DOHH2 (cell line): ENCODE measurements at regions not wholly inside any gene's neighbourhood (a gene's known extent, or its start where the extent isn't known, plus 50 kb on each side); places are given as distances from the start of the nearest gene placed in this dataset.

Source experiments
- H3F3A ChIP-seq: fragments of 200-600 bp; sonication (generic), shearing (Covaris generic); 2 replicates; pipeline ENCODE4 v1.6.0; 2016; ENCODE audit warnings: antibody characterized with exemption, mild to moderate bottlenecking; ENCODE audit not compliant: control insufficient read depth, insufficient read depth
- H3K27ac ChIP-seq: fragments of 200-600 bp; sonication (generic); 2 replicates; pipeline ENCODE4 v1.5.1; 2014; ENCODE audit warnings: low read depth, mild to moderate bottlenecking, low read length, moderate library complexity
- H3K27me3 ChIP-seq: fragments of 200-600 bp; sonication (generic); 2 replicates; pipeline ENCODE4 v1.6.1; 2014; ENCODE audit warnings: mild to moderate bottlenecking, low read length, mixed read lengths; ENCODE audit not compliant: control insufficient read depth
- H3K36me3 ChIP-seq: fragments of 200-600 bp; sonication (generic); 2 replicates; pipeline ENCODE4 v1.6.1; 2014; ENCODE audit warnings: mild to moderate bottlenecking, low read length, moderate library complexity, mixed read lengths; ENCODE audit not compliant: control insufficient read depth
- H3K4me1 ChIP-seq: fragments of 200-600 bp; sonication (generic); 2 replicates; pipeline ENCODE4 v1.6.1; 2014; ENCODE audit warnings: mild to moderate bottlenecking, low read length, mixed read lengths; ENCODE audit not compliant: control insufficient read depth
- H3K4me2 ChIP-seq: fragments of 200-600 bp; sonication (generic); 2 replicates; pipeline ENCODE4 v1.6.0; 2014; ENCODE audit warnings: mild to moderate bottlenecking, low read length, moderate library complexity
- H3K4me3 ChIP-seq: fragments of 200-600 bp; sonication (generic); 2 replicates; pipeline ENCODE4 v1.5.1; 2014; ENCODE audit warnings: mild to moderate bottlenecking, low read length, mixed read lengths
- H3K79me2 ChIP-seq: fragments of 200-600 bp; sonication (generic); 2 replicates; pipeline ENCODE4 v1.6.1; 2014; ENCODE audit warnings: mild to moderate bottlenecking, low read length, mixed read lengths; ENCODE audit not compliant: control insufficient read depth
- H3K9me2 ChIP-seq: fragments of 200-600 bp; sonication (generic); replicated peaks from 2 replicates; pipeline ENCODE4 v1.6.1; 2014; ENCODE audit warnings: mild to moderate bottlenecking, low read length, mixed read lengths; ENCODE audit not compliant: control insufficient read depth
- H3K9me3 ChIP-seq: fragments of 200-600 bp; sonication (generic); 2 replicates; pipeline ENCODE4 v1.6.1; 2014; ENCODE audit warnings: antibody characterized with exemption, low read length, mixed read lengths; ENCODE audit not compliant: control insufficient read depth, insufficient read depth
- H4K20me1 ChIP-seq: fragments of 200-600 bp; sonication (generic); 2 replicates; pipeline ENCODE4 v1.6.0; 2014; ENCODE audit warnings: low read depth, mild to moderate bottlenecking, antibody characterized with exemption, low read length, moderate library complexity; ENCODE audit not compliant: control insufficient read depth, insufficient read depth
- EZH2phosphoT487 ChIP-seq: fragments of 200-600 bp; sonication (generic); IDR thresholded peaks from 2 replicates; pipeline ENCODE4 v1.6.1; 2017; ENCODE audit warnings: borderline replicate concordance, mild to moderate bottlenecking, antibody characterized with exemption, low read length, moderate library complexity, mixed read lengths
- TF ChIP-seq, protein P1 (sequence below): fragments of 200-600 bp; sonication (generic); IDR thresholded peaks from one replicate; pipeline ENCODE4 v1.5.1; 2014; ENCODE audit warnings: antibody characterized with exemption, mild to moderate bottlenecking, low read depth, low read length; ENCODE audit not compliant: poor library complexity, severe bottlenecking

DNA sequence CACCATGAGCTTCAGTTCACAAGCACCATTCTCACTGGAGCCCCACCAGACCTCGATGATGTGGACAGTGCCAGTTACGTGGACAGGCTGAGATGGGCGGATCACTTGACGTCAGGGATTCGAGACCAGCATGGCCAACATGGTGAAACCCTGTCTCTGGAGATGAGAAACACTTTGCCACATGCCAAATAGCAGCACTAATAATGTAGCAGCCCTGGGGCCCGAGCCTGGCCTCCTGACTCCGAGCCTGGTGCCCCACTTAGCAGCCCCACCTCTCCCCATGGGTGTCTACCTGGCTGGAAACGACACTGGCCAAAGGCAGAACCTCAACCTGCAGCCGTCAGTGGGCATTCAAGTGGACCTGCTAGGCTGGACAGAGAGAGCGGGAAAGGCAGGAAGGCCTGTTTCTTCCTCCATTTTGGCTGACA lies 129.1 kb downstream of the TOMM20 start:
- H3K9me3 ChIP-seq = no peaks in the 10 kb centered on the region
- H3K4me2 ChIP-seq = no peak overlapping the region
- H3K27me3 ChIP-seq = no peaks in the 10 kb centered on the region
- H3F3A ChIP-seq = no peaks in the 10 kb centered on the region
- H4K20me1 ChIP-seq = no peaks in the 10 kb centered on the region
- TF ChIP-seq, protein P1, sequence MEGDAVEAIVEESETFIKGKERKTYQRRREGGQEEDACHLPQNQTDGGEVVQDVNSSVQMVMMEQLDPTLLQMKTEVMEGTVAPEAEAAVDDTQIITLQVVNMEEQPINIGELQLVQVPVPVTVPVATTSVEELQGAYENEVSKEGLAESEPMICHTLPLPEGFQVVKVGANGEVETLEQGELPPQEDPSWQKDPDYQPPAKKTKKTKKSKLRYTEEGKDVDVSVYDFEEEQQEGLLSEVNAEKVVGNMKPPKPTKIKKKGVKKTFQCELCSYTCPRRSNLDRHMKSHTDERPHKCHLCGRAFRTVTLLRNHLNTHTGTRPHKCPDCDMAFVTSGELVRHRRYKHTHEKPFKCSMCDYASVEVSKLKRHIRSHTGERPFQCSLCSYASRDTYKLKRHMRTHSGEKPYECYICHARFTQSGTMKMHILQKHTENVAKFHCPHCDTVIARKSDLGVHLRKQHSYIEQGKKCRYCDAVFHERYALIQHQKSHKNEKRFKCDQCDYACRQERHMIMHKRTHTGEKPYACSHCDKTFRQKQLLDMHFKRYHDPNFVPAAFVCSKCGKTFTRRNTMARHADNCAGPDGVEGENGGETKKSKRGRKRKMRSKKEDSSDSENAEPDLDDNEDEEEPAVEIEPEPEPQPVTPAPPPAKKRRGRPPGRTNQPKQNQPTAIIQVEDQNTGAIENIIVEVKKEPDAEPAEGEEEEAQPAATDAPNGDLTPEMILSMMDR = no peak
- no peak for TF ChIP-seq EZH2phosphoT487
- no peaks in the 10 kb centered on the region for H3K79me2 ChIP-seq
- H3K4me3 ChIP-seq = no peak overlapping the region
- H3K36me3 ChIP-seq = no peaks in the 10 kb centered on the region
- H3K4me1 ChIP-seq = peaks cover 17% of the 10 kb centered on the region
- H3K27ac ChIP-seq = no peak overlapping the region
- H3K9me2 ChIP-seq = no peaks in the 10 kb centered on the region

DNA sequence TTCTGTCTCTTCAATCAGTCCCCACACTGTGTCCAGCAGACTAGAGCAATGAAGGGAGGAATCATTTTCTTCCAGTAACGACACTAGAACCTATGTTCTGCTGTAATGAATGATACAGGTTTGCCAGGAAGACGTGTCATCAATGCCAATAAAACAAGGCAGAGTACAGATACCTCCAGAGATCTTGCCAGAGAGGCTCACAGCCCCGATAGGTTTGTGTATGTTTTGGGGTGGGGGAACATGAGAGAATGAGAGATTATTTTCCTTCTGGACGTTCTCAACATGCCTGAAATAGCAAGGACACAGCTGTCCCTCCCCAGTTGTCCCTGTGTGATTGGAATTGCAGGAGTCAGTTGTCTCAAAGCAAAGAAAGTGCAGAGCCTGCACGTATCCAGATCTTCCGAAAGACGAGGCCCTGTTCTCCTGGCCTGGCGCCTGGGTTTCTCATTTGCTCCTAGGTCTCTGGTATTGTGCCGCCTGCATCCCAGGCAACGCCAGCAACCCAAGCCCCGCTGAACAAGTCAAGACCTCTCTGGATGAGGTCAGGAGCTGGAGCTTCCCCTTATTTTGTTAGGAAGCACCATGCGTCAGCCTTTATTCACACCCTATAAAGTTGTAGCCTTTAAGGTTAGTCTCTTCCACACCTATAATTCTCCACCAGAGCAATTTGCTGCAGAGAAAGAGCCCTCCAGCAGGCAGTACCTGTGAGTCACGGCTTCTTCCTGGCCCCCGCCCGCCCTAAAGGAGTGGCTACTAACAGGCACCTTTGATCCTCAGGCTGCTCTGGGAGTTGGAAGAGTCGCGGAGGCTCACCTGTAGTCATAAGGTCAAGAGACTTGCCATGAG lies 130.5 kb downstream of the TOMM20 start:
- Histone ChIP-seq H3K27me3 (no peaks in the 10 kb centered on the region), H3K4me2 (no peak overlapping the region)

GRCh38 chr1:234997201-234997895 lies 131.3 kb downstream of the TOMM20 start:
- Histone ChIP-seq H3K9me3 (no peaks in the 10 kb centered on the region), H4K20me1 (no peaks in the 10 kb centered on the region), H3K36me3 (no peaks in the 10 kb centered on the region), H3K9me2 (no peaks in the 10 kb centered on the region), H3K4me3 (no peak overlapping the region), H3K4me2 (no peak overlapping the region), H3K4me1 (no peaks in the 10 kb centered on the region), H3K79me2 (no peaks in the 10 kb centered on the region), H3K27me3 (no peaks in the 10 kb centered on the region), H3K27ac (no peak overlapping the region), H3F3A (no peaks in the 10 kb centered on the region)
- no peak for TF ChIP-seq EZH2phosphoT487
- TF ChIP-seq, protein P1 = no peak

More for the DNA sequence above, 130.5 kb downstream of the TOMM20 start:
- H3K4me1 ChIP-seq = peaks cover 4% of the 10 kb centered on the region
- H3K36me3 ChIP-seq = no peaks in the 10 kb centered on the region
- no peak overlapping the region for H3K4me3 ChIP-seq
- H3F3A ChIP-seq = no peaks in the 10 kb centered on the region
- no peaks in the 10 kb centered on the region for H3K9me3 ChIP-seq
- no peak overlapping the region for H3K27ac ChIP-seq
- no peaks in the 10 kb centered on the region for H3K79me2 ChIP-seq
- TF ChIP-seq EZH2phosphoT487 = no peak
- TF ChIP-seq, protein P1 = no peak
- H3K9me2 ChIP-seq = no peaks in the 10 kb centered on the region
- no peaks in the 10 kb centered on the region for H4K20me1 ChIP-seq
